SK-N-SH treated with all-trans-retinoic acid at 6 μM for 48 hours (cell line): ENCODE measurements at regions not wholly inside any gene's neighbourhood (a gene's known extent, or its start where the extent isn't known, plus 50 kb on each side); places are given as distances from the start of the nearest gene placed in this dataset.

Source experiments
- ATAC-seq: fragments of 200-7000 bp; cut with Tn5 transposase; 3 replicates; pipeline ENCODE4 v1.9.1; 2020; ENCODE audit warnings: mild to moderate bottlenecking, moderate library complexity
- BACH2 ChIP-seq: fragments of 250-450 bp; sonication (Bioruptor Pico); IDR thresholded peaks from 2 replicates; pipeline ENCODE4 v1.9.0; 2021; ENCODE audit warnings: mild to moderate bottlenecking, borderline replicate concordance
- CSDC2 ChIP-seq: fragments of 250-450 bp; sonication (Bioruptor Pico); IDR thresholded peaks from 2 replicates; pipeline ENCODE4 v1.5.0; 2020; ENCODE audit warnings: mild to moderate bottlenecking, moderate library complexity
- CSRNP3 ChIP-seq: fragments of 250-450 bp; sonication (Bioruptor Pico); IDR thresholded peaks from 2 replicates; pipeline ENCODE4 v1.5.1; 2021; ENCODE audit warnings: mild to moderate bottlenecking, moderate library complexity
- ESRRG ChIP-seq: fragments of 250-450 bp; sonication (Bioruptor Pico); IDR thresholded peaks from 2 replicates; pipeline ENCODE4 v1.6.1; 2021; ENCODE audit warnings: mild to moderate bottlenecking
- GLIS3 ChIP-seq: fragments of 250-450 bp; sonication (Bioruptor Pico); IDR thresholded peaks from 2 replicates; pipeline ENCODE4 v1.5.0; 2020; ENCODE audit warnings: mild to moderate bottlenecking, moderate library complexity
- OSR1 ChIP-seq: fragments of 250-450 bp; sonication (Bioruptor Pico); IDR thresholded peaks from 2 replicates; pipeline ENCODE4 v1.8.0; 2022; ENCODE audit warnings: moderate library complexity, mild to moderate bottlenecking, inconsistent platforms
- POU6F1 ChIP-seq: fragments of 250-450 bp; sonication (Bioruptor Pico); IDR thresholded peaks from 2 replicates; pipeline ENCODE4 v1.8.0; 2021; ENCODE audit warnings: low read depth, mild to moderate bottlenecking, moderate library complexity, borderline replicate concordance
- RARB ChIP-seq: fragments of 250-450 bp; sonication (Bioruptor Pico); IDR thresholded peaks from 2 replicates; pipeline ENCODE4 v1.8.0; 2021; ENCODE audit warnings: mild to moderate bottlenecking, moderate library complexity
- SNAI2 ChIP-seq: fragments of 250-450 bp; sonication (Bioruptor Pico); IDR thresholded peaks from 2 replicates; pipeline ENCODE4 v1.5.0; 2020; ENCODE audit warnings: mild to moderate bottlenecking, moderate library complexity
- TCF4 ChIP-seq: fragments of 250-450 bp; sonication (Bioruptor Pico); IDR thresholded peaks from 2 replicates; pipeline ENCODE4 v1.8.0; 2021; ENCODE audit warnings: mild to moderate bottlenecking, moderate library complexity, borderline replicate concordance
- TOX ChIP-seq: fragments of 250-450 bp; sonication (Bioruptor Pico); IDR thresholded peaks from 2 replicates; pipeline ENCODE4 v1.8.0; 2021; ENCODE audit warnings: mild to moderate bottlenecking, moderate library complexity, borderline replicate concordance
- ZFP3 ChIP-seq: fragments of 250-450 bp; sonication (Bioruptor Pico); IDR thresholded peaks from 2 replicates; pipeline ENCODE4 v1.5.0; 2020; ENCODE audit warnings: mild to moderate bottlenecking, moderate library complexity
- ZFP30 ChIP-seq: fragments of 450-650 bp; formaldehyde crosslinking; IDR thresholded peaks from 2 replicates; pipeline ENCODE4 v1.5.0; 2022; ENCODE audit warnings: mild to moderate bottlenecking, moderate library complexity
- ZNF8 ChIP-seq: fragments of 450-650 bp; formaldehyde crosslinking; IDR thresholded peaks from 2 replicates; pipeline ENCODE4 v1.5.0; 2020; ENCODE audit warnings: mild to moderate bottlenecking, moderate library complexity
- TF ChIP-seq, protein P1 (sequence below): fragments of 250-450 bp; sonication (Bioruptor Pico); IDR thresholded peaks from 2 replicates; pipeline ENCODE4 v1.5.0; 2020; ENCODE audit warnings: mild to moderate bottlenecking, moderate library complexity
- TF ChIP-seq, protein P2 (sequence below): fragments of 250-450 bp; sonication (Bioruptor Pico); IDR thresholded peaks from 2 replicates; pipeline ENCODE4 v1.8.0; 2020; ENCODE audit warnings: mild to moderate bottlenecking, moderate library complexity, borderline replicate concordance
- TF ChIP-seq, protein P3 (sequence below): fragments of 250-450 bp; sonication (Bioruptor Pico); IDR thresholded peaks from 2 replicates; pipeline ENCODE4 v1.5.1; 2020; ENCODE audit warnings: low read depth, mild to moderate bottlenecking, moderate library complexity

DNA sequence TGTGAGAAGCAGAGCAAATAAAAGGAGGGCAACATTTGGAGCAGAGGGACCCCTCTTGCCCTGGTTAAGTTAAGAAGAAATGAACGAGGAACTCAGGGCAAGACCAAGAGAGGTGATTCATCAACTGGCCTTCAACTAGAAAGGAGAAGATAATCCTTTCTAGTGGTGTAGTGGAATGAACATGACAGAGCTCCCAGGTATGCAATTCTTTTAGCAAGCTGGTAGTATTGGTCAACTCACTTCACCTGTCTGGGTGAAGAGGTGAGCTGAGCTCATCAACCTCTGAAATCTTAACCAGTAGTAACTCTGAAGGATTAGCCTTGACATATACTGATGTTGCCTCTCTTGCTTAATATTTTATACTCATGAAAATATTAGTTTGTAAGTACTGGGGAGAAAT is 1024.7 kb upstream of the GOT2 start:
- no peak for TF ChIP-seq CSRNP3 (CRISPR knock-in tag)
- no peak for TF ChIP-seq ZFP3 (CRISPR knock-in tag)
- TF ChIP-seq ZNF8 (CRISPR knock-in tag), result no peak
- no peak for TF ChIP-seq ESRRG (CRISPR knock-in tag)
- no peak for TF ChIP-seq RARB
- no peak for TF ChIP-seq GLIS3
- TF ChIP-seq POU6F1 (CRISPR knock-in tag), result no peak
- TF ChIP-seq CSDC2 (CRISPR knock-in tag), result no peak
- TF ChIP-seq OSR1 (CRISPR knock-in tag), result no peak
- TF ChIP-seq, protein P1, sequence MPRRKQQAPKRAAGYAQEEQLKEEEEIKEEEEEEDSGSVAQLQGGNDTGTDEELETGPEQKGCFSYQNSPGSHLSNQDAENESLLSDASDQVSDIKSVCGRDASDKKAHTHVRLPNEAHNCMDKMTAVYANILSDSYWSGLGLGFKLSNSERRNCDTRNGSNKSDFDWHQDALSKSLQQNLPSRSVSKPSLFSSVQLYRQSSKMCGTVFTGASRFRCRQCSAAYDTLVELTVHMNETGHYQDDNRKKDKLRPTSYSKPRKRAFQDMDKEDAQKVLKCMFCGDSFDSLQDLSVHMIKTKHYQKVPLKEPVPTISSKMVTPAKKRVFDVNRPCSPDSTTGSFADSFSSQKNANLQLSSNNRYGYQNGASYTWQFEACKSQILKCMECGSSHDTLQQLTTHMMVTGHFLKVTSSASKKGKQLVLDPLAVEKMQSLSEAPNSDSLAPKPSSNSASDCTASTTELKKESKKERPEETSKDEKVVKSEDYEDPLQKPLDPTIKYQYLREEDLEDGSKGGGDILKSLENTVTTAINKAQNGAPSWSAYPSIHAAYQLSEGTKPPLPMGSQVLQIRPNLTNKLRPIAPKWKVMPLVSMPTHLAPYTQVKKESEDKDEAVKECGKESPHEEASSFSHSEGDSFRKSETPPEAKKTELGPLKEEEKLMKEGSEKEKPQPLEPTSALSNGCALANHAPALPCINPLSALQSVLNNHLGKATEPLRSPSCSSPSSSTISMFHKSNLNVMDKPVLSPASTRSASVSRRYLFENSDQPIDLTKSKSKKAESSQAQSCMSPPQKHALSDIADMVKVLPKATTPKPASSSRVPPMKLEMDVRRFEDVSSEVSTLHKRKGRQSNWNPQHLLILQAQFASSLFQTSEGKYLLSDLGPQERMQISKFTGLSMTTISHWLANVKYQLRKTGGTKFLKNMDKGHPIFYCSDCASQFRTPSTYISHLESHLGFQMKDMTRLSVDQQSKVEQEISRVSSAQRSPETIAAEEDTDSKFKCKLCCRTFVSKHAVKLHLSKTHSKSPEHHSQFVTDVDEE (CRISPR knock-in tag), result no peak
- no peak for TF ChIP-seq TOX (CRISPR knock-in tag)
- TF ChIP-seq BACH2 (CRISPR knock-in tag), result no peak
- no peak for ATAC-seq

GRCh38 chr16:59754854-59755253 is 1020.7 kb upstream of the GOT2 start:
- ATAC-seq, result no peak
- TF ChIP-seq ZFP30 (CRISPR knock-in tag) (no peak), POU6F1 (CRISPR knock-in tag) (no peak), CSDC2 (CRISPR knock-in tag) (no peak), TOX (CRISPR knock-in tag) (no peak), SNAI2 (CRISPR knock-in tag) (no peak), TCF4 (CRISPR knock-in tag) (no peak)
- TF ChIP-seq, protein P2, sequence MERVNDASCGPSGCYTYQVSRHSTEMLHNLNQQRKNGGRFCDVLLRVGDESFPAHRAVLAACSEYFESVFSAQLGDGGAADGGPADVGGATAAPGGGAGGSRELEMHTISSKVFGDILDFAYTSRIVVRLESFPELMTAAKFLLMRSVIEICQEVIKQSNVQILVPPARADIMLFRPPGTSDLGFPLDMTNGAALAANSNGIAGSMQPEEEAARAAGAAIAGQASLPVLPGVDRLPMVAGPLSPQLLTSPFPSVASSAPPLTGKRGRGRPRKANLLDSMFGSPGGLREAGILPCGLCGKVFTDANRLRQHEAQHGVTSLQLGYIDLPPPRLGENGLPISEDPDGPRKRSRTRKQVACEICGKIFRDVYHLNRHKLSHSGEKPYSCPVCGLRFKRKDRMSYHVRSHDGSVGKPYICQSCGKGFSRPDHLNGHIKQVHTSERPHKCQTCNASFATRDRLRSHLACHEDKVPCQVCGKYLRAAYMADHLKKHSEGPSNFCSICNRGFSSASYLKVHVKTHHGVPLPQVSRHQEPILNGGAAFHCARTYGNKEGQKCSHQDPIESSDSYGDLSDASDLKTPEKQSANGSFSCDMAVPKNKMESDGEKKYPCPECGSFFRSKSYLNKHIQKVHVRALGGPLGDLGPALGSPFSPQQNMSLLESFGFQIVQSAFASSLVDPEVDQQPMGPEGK (CRISPR knock-in tag), result no peak

GRCh38 chr16:59749662-59750336 is 1015.7 kb upstream of the GOT2 start:
- TF ChIP-seq ZFP3 (CRISPR knock-in tag) (no peak), OSR1 (CRISPR knock-in tag) (no peak), ZFP30 (CRISPR knock-in tag) (no peak)
- TF ChIP-seq, protein P3, sequence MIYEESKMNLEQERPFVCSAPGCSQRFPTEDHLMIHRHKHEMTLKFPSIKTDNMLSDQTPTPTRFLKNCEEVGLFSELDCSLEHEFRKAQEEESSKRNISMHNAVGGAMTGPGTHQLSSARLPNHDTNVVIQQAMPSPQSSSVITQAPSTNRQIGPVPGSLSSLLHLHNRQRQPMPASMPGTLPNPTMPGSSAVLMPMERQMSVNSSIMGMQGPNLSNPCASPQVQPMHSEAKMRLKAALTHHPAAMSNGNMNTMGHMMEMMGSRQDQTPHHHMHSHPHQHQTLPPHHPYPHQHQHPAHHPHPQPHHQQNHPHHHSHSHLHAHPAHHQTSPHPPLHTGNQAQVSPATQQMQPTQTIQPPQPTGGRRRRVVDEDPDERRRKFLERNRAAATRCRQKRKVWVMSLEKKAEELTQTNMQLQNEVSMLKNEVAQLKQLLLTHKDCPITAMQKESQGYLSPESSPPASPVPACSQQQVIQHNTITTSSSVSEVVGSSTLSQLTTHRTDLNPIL (CRISPR knock-in tag), result no peak
- TF ChIP-seq, all 23 proteins: peak for 0
- ATAC-seq, result no peak
